ENCODE measurements at regions not wholly inside any gene's neighbourhood (a gene's known extent, or its start where the extent isn't known, plus 50 kb on each side); places are given as distances from the start of the nearest gene placed in this dataset.

GRCh38 chr2:195513119-195513518 is 143.9 kb upstream of the SLC39A10 start (continued):
- no peak for TF ChIP-seq PRDM2 (tag by site-specific recombination; IDR thresholded peaks at IDR 0.05; ENCODE audit: borderline replicate concordance)
- TF ChIP-seq, protein P1, sequence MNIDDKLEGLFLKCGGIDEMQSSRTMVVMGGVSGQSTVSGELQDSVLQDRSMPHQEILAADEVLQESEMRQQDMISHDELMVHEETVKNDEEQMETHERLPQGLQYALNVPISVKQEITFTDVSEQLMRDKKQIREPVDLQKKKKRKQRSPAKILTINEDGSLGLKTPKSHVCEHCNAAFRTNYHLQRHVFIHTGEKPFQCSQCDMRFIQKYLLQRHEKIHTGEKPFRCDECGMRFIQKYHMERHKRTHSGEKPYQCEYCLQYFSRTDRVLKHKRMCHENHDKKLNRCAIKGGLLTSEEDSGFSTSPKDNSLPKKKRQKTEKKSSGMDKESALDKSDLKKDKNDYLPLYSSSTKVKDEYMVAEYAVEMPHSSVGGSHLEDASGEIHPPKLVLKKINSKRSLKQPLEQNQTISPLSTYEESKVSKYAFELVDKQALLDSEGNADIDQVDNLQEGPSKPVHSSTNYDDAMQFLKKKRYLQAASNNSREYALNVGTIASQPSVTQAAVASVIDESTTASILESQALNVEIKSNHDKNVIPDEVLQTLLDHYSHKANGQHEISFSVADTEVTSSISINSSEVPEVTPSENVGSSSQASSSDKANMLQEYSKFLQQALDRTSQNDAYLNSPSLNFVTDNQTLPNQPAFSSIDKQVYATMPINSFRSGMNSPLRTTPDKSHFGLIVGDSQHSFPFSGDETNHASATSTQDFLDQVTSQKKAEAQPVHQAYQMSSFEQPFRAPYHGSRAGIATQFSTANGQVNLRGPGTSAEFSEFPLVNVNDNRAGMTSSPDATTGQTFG (tag by site-specific recombination; IDR thresholded peaks at IDR 0.05; ENCODE audit: borderline replicate concordance), result no peak
- TF ChIP-seq ZNF2 (tag by site-specific recombination; IDR thresholded peaks at IDR 0.05), result no peak
- TF ChIP-seq ZNF223 (tag by site-specific recombination; IDR thresholded peaks at IDR 0.05), result no peak
- TF ChIP-seq ZNF239 (tag by site-specific recombination; IDR thresholded peaks at IDR 0.05), result no peak
- TF ChIP-seq ZNF624 (tag by site-specific recombination; IDR thresholded peaks at IDR 0.05), result no peak
- TF ChIP-seq MZF1 (tag by site-specific recombination; IDR thresholded peaks at IDR 0.05; ENCODE audit: borderline replicate concordance), result no peak
- no peak for TF ChIP-seq ZNF510 (tag by site-specific recombination; IDR thresholded peaks at IDR 0.05; ENCODE audit: insufficient replicate concordance)
- TF ChIP-seq ZNF426 (tag by site-specific recombination; IDR thresholded peaks at IDR 0.05), result no peak
- no peak for TF ChIP-seq ZNF670 (tag by site-specific recombination; IDR thresholded peaks at IDR 0.05; ENCODE audit: low read depth)
- no peak for TF ChIP-seq ZXDB (tag by site-specific recombination; IDR thresholded peaks at IDR 0.05)

DNA sequence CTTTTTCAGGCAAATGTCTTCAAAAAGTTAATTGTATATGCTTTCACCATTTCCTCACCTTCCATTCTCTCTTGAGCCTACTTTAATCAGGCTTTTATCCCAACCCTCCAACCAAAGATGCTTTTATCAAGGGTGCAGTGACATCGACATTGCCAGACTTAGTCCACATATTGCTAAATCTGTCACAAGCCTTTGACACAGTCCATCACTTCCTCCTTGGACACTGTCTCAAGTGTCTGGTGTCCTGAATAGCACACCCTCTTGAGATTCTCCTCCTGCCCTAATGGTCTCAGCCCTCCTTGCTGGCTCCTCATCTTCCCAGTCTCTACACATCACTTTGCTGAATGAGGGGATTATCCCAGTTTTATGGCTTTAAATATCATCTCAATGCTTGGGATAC is 147.5 kb upstream of the SLC39A10 start:
- CTCF ChIA-PET, result interaction anchor here (0.6 to 1.1 kb wide), 2 partner anchors 11 to 749 kb away, joined by 3 to 4 read pairs; no protein-coding TSS in a partner anchor
- H3K4me3 ChIP-seq (ENCODE audit: low read depth, low read length), result no peak overlapping the region
- H3K4me1 ChIP-seq (ENCODE audit: control insufficient read depth, insufficient read depth, low read length), result no peaks in the 10 kb centered on the region
- POLR2A ChIA-PET, result no interaction called here
- H3K9me3 ChIP-seq (ENCODE audit: control insufficient read depth, insufficient read depth, low read depth, low read length), result no peaks in the 10 kb centered on the region
- H3K36me3 ChIP-seq (ENCODE audit: control insufficient read depth in 2 of 2, insufficient read depth in 1 of 2, low read length in 2 of 2), result no peaks in the 10 kb centered on the region
- no peak overlapping the region for H3K27ac ChIP-seq (ENCODE audit: extremely low read depth, low read depth, low read length)
- TF ChIP-seq SETDB1 (IDR thresholded peaks at IDR 0.05; ENCODE audit: insufficient read length, low read length), result no peak
- TF ChIP-seq PRDM6 (tag by site-specific recombination; IDR thresholded peaks at IDR 0.05), result no peak
- no peak for TF ChIP-seq ZNF449 (tag by site-specific recombination; IDR thresholded peaks at IDR 0.05)
- TF ChIP-seq, protein P2, sequence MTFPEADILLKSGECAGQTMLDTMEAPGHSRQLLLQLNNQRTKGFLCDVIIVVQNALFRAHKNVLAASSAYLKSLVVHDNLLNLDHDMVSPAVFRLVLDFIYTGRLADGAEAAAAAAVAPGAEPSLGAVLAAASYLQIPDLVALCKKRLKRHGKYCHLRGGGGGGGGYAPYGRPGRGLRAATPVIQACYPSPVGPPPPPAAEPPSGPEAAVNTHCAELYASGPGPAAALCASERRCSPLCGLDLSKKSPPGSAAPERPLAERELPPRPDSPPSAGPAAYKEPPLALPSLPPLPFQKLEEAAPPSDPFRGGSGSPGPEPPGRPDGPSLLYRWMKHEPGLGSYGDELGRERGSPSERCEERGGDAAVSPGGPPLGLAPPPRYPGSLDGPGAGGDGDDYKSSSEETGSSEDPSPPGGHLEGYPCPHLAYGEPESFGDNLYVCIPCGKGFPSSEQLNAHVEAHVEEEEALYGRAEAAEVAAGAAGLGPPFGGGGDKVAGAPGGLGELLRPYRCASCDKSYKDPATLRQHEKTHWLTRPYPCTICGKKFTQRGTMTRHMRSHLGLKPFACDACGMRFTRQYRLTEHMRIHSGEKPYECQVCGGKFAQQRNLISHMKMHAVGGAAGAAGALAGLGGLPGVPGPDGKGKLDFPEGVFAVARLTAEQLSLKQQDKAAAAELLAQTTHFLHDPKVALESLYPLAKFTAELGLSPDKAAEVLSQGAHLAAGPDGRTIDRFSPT (tag by site-specific recombination; IDR thresholded peaks at IDR 0.05), result no peak
- TF ChIP-seq, protein P3, sequence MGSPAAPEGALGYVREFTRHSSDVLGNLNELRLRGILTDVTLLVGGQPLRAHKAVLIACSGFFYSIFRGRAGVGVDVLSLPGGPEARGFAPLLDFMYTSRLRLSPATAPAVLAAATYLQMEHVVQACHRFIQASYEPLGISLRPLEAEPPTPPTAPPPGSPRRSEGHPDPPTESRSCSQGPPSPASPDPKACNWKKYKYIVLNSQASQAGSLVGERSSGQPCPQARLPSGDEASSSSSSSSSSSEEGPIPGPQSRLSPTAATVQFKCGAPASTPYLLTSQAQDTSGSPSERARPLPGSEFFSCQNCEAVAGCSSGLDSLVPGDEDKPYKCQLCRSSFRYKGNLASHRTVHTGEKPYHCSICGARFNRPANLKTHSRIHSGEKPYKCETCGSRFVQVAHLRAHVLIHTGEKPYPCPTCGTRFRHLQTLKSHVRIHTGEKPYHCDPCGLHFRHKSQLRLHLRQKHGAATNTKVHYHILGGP (tag by site-specific recombination; IDR thresholded peaks at IDR 0.05), result no peak
- TF ChIP-seq ZNF776 (tag by site-specific recombination; IDR thresholded peaks at IDR 0.05; ENCODE audit: borderline replicate concordance), result no peak
- TF ChIP-seq TCF7L2 (IDR thresholded peaks at IDR 0.05; ENCODE audit: borderline replicate concordance, low read depth, low read length), result no peak
- no peak for TF ChIP-seq KLF8 (tag by site-specific recombination; IDR thresholded peaks at IDR 0.05)
- no peak for TF ChIP-seq ZNF362 (tag by site-specific recombination; IDR thresholded peaks at IDR 0.05)
